ENCODE measurements at regions not wholly inside any gene's neighbourhood (a gene's known extent, or its start where the extent isn't known, plus 50 kb on each side); places are given as distances from the start of the nearest gene placed in this dataset.

- Histone ChIP-seq H3K36me3 (ENCODE audit: control insufficient read depth in 1 of 2, insufficient read depth in 2 of 2, low read length in 2 of 2) (no peaks in the 10 kb centered on the region), H2AFZ (ENCODE audit: low read depth, low read length, poor library complexity, severe bottlenecking) (no peak overlapping the region), H3K4me3 (replicated peaks in 1 of 2; ENCODE audit: low read depth in 1 of 2, low read length in 2 of 2) (no peak overlapping the region), H3K27me3 (ENCODE audit: insufficient read depth, low read length) (no peaks in the 10 kb centered on the region), H3K27ac (ENCODE audit: low read depth, low read length) (no peak overlapping the region), H3K9me3 (ENCODE audit: control insufficient read depth in 1 of 2, insufficient read depth in 1 of 2, low read depth in 1 of 2, low read length in 2 of 2) (no peaks in the 10 kb centered on the region), H3K4me1 (ENCODE audit: control insufficient read depth in 1 of 2, insufficient read depth in 2 of 2, low read length in 2 of 2) (no peaks in the 10 kb centered on the region), H4K20me1 (ENCODE audit: insufficient read depth) (no peaks in the 10 kb centered on the region), H3K4me2 (ENCODE audit: low read length) (no peak overlapping the region), H3K79me2 (ENCODE audit: insufficient read depth, low read length) (no peaks in the 10 kb centered on the region), H3K9ac (ENCODE audit: low read length) (no peak overlapping the region), H3K9me2 (ENCODE audit: insufficient read depth) (no peaks in the 10 kb centered on the region)
- no TSS peak for BruUV-seq (replicated peaks)
- no peak for ATAC-seq
- CTCF ChIA-PET, result no interaction called here
- intact Hi-C loops (cut with micrococcal nuclease), result no loop called here
- RAD21 ChIA-PET (ENCODE audit: low non-redundant PET in 1 of 2, low total read pairs in 2 of 2, uncharacterized antibody in 2 of 2, unreplicated experiment in 2 of 2), result no interaction called here
- no peak for DNase-seq (ENCODE audit: low read depth, low spot score)
- TF ChIP-seq JUND (IDR thresholded peaks at IDR 0.05) (no peak), RAD21 (IDR thresholded peaks at IDR 0.05; ENCODE audit: low read depth) (no peak), CTCF (IDR thresholded peaks at IDR 0.05 in 2 of 3, conservative IDR thresholded peaks at IDR 0.05 in 1 of 3; ENCODE audit: borderline replicate concordance in 1 of 3, insufficient read depth in 1 of 3, low read depth in 2 of 3, low read length in 2 of 3) (no peak), SP1 (IDR thresholded peaks at IDR 0.05; ENCODE audit: low read depth) (no peak), POLR2A (IDR thresholded peaks at IDR 0.05; ENCODE audit: borderline replicate concordance, extremely low read depth, insufficient read depth, insufficient read length) (no peak), REST (IDR thresholded peaks at IDR 0.05; ENCODE audit: low read depth) (no peak), EZH2 (IDR thresholded peaks at IDR 0.05) (no peak), POLR2AphosphoS5 (IDR thresholded peaks at IDR 0.05; ENCODE audit: low read depth, low read length) (no peak), CEBPB (IDR thresholded peaks at IDR 0.05; ENCODE audit: low read depth) (no peak), CBX3 (IDR thresholded peaks at IDR 0.05; ENCODE audit: low read depth) (no peak), YY1 (IDR thresholded peaks at IDR 0.05; ENCODE audit: extremely low read depth, insufficient replicate concordance, low read depth, low read length) (no peak), ZNF274 (IDR thresholded peaks at IDR 0.05; ENCODE audit: low read depth, low read length) (no peak), ELF1 (IDR thresholded peaks at IDR 0.05; ENCODE audit: borderline replicate concordance, low read depth) (no peak), MAX (IDR thresholded peaks at IDR 0.05) (no peak), ZBTB33 (IDR thresholded peaks at IDR 0.05; ENCODE audit: extremely low read depth, insufficient replicate concordance, low read length) (no peak), EZH2phosphoT487 (IDR thresholded peaks at IDR 0.05; ENCODE audit: borderline replicate concordance) (no peak)
- POLR2A ChIA-PET, result no interaction called here
Observed at GRCh38 chr4:189304167-189304566, 636.5 kb upstream of the FRG1 start.
